ENCODE measurements at regions not wholly inside any gene's neighbourhood (a gene's known extent, or its start where the extent isn't known, plus 50 kb on each side); places are given as distances from the start of the nearest gene placed in this dataset.

GRCh38 chr6:155509743-155510475 is 54.3 kb upstream of the NOX3 start:
- DNase-seq (ENCODE audit: low read depth in 1 of 2, low spot score in 1 of 2) = no peak

- no peak for DNase-seq (ENCODE audit: low read depth in 1 of 2, low spot score in 1 of 2)
Observed at GRCh38 chr6:155505608-155505989, 50.0 kb upstream of the NOX3 start.
